ENCODE measurements at regions not wholly inside any gene's neighbourhood (a gene's known extent, or its start where the extent isn't known, plus 50 kb on each side); places are given as distances from the start of the nearest gene placed in this dataset.

- no peak overlapping the region for H2AFZ ChIP-seq (ENCODE audit: control insufficient read depth, low read length)
- DNase-seq (ENCODE audit: low read depth, low spot score) = no peak
- H3K9me1 ChIP-seq (ENCODE audit: control insufficient read depth, extremely low read depth, insufficient read depth, low read length) = no peaks in the 10 kb centered on the region
- no peak for FAIRE-seq
- H3K9ac ChIP-seq (ENCODE audit: control insufficient read depth, extremely low read depth, insufficient read depth, low read length) = no peak overlapping the region
- no peak overlapping the region for H3K4me2 ChIP-seq (ENCODE audit: control insufficient read depth, extremely low read depth, insufficient read depth, low read depth, low read length)
- no peaks in the 10 kb centered on the region for H3K79me2 ChIP-seq (ENCODE audit: control insufficient read depth, insufficient read depth, low read length)
- no peak overlapping the region for H3K4me3 ChIP-seq (ENCODE audit: control insufficient read depth in 2 of 3, extremely low read depth in 1 of 3, insufficient read depth in 2 of 3, low read depth in 1 of 3, low read length in 3 of 3)
- dilution Hi-C loops (cut with MboI; ENCODE audit: extremely low pct_ligation_motif_present, low sequenced_read_pairs) = no loop called here
- H4K20me1 ChIP-seq (ENCODE audit: control insufficient read depth, extremely low read depth, insufficient read depth, low read length) = no peaks in the 10 kb centered on the region
- H3K27me3 ChIP-seq (ENCODE audit: control insufficient read depth, extremely low read depth, insufficient read depth, low read length) = no peaks in the 10 kb centered on the region
- no peak overlapping the region for H3K27ac ChIP-seq (ENCODE audit: control insufficient read depth, insufficient read depth, low read length)
- no peak for TF ChIP-seq EZH2 (IDR thresholded peaks at IDR 0.05; ENCODE audit: low read length)
- TF ChIP-seq, protein P1, sequence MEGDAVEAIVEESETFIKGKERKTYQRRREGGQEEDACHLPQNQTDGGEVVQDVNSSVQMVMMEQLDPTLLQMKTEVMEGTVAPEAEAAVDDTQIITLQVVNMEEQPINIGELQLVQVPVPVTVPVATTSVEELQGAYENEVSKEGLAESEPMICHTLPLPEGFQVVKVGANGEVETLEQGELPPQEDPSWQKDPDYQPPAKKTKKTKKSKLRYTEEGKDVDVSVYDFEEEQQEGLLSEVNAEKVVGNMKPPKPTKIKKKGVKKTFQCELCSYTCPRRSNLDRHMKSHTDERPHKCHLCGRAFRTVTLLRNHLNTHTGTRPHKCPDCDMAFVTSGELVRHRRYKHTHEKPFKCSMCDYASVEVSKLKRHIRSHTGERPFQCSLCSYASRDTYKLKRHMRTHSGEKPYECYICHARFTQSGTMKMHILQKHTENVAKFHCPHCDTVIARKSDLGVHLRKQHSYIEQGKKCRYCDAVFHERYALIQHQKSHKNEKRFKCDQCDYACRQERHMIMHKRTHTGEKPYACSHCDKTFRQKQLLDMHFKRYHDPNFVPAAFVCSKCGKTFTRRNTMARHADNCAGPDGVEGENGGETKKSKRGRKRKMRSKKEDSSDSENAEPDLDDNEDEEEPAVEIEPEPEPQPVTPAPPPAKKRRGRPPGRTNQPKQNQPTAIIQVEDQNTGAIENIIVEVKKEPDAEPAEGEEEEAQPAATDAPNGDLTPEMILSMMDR (optimal IDR thresholded peaks at IDR 0.05 in 1 of 3, IDR thresholded peaks at IDR 0.05 in 1 of 3, conservative IDR thresholded peaks at IDR 0.05 in 1 of 3; ENCODE audit: extremely low read depth in 1 of 3, insufficient read depth in 2 of 3, low read length in 3 of 3) = no peak
- no peaks in the 10 kb centered on the region for H3K4me1 ChIP-seq (ENCODE audit: control insufficient read depth, extremely low read depth, insufficient read depth, low read length)
- H3K36me3 ChIP-seq (ENCODE audit: control insufficient read depth in 2 of 2, extremely low read depth in 1 of 2, insufficient read depth in 2 of 2, low read length in 2 of 2) = no peaks in the 10 kb centered on the region
- H3K9me3 ChIP-seq (ENCODE audit: control insufficient read depth, low read depth, low read length) = no peaks in the 10 kb centered on the region
These were observed 379.2 kb upstream of the ZFHX3 start for GRCh38 chr16:73427164-73427563.

DNA sequence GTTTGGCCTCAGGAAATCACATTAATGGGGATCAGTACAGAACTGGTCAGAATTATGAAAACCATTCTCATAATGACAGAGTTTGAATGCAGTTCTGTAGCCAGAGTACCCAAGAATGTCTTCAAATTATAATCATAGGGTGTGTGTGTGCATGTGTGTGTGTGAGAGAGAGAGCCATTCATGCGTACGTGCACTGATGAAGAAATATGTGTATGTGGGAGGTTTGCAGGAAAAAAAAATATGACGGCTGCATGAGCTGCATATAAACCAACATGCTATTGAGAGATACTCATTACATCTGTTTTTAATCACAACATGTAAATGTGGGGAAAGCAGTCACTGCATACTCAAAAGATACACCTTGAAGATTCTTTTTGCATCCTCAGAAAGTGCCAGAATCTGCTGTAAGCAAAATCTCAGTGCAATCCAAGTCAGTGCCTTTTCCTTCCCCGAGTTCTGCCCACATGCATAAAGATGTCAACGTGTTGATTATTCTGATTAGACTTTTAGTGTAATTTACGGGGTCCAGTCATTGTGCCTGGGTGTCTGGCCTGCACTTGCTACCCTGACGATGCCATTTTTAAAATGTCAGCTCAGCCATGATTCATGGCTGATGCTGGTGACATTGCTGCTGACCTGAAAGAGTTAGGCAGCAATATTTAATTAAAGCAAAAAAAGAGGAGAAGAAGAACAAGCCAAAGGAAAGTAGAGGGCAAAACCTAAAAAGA, 378.7 kb upstream of the ZFHX3 start:
- dilution Hi-C loops (cut with MboI; ENCODE audit: extremely low pct_ligation_motif_present, low sequenced_read_pairs) = no loop called here
- Histone ChIP-seq H2AFZ (ENCODE audit: control insufficient read depth, low read length) (no peak overlapping the region), H3K79me2 (ENCODE audit: control insufficient read depth, insufficient read depth, low read length) (no peaks in the 10 kb centered on the region), H3K9ac (ENCODE audit: control insufficient read depth, extremely low read depth, insufficient read depth, low read length) (no peak overlapping the region), H3K9me3 (ENCODE audit: control insufficient read depth, low read depth, low read length) (no peaks in the 10 kb centered on the region), H3K36me3 (ENCODE audit: control insufficient read depth in 2 of 2, extremely low read depth in 1 of 2, insufficient read depth in 2 of 2, low read length in 2 of 2) (no peaks in the 10 kb centered on the region), H3K4me3 (ENCODE audit: control insufficient read depth in 2 of 3, extremely low read depth in 1 of 3, insufficient read depth in 2 of 3, low read depth in 1 of 3, low read length in 3 of 3) (no peak overlapping the region), H3K4me1 (ENCODE audit: control insufficient read depth, extremely low read depth, insufficient read depth, low read length) (no peaks in the 10 kb centered on the region), H3K4me2 (ENCODE audit: control insufficient read depth, extremely low read depth, insufficient read depth, low read depth, low read length) (no peak overlapping the region), H4K20me1 (ENCODE audit: control insufficient read depth, extremely low read depth, insufficient read depth, low read length) (no peaks in the 10 kb centered on the region), H3K9me1 (ENCODE audit: control insufficient read depth, extremely low read depth, insufficient read depth, low read length) (no peaks in the 10 kb centered on the region), H3K27me3 (ENCODE audit: control insufficient read depth, extremely low read depth, insufficient read depth, low read length) (no peaks in the 10 kb centered on the region), H3K27ac (ENCODE audit: control insufficient read depth, insufficient read depth, low read length) (no peak overlapping the region)
- no peak for DNase-seq (ENCODE audit: low read depth, low spot score)
- no peak for FAIRE-seq
- no peak for TF ChIP-seq EZH2 (IDR thresholded peaks at IDR 0.05; ENCODE audit: low read length)
- TF ChIP-seq, protein P1 (optimal IDR thresholded peaks at IDR 0.05 in 1 of 3, IDR thresholded peaks at IDR 0.05 in 1 of 3, conservative IDR thresholded peaks at IDR 0.05 in 1 of 3; ENCODE audit: extremely low read depth in 1 of 3, insufficient read depth in 2 of 3, low read length in 3 of 3) = no peak

Measured in keratinocyte (primary cell).